ENCODE measurements at regions not wholly inside any gene's neighbourhood (a gene's known extent, or its start where the extent isn't known, plus 50 kb on each side); places are given as distances from the start of the nearest gene placed in this dataset.

- TF ChIP-seq CTCF (IDR thresholded peaks at IDR 0.05; ENCODE audit: low read depth, low read length, poor library complexity, severe bottlenecking) (no peak), EZH2phosphoT487 (IDR thresholded peaks at IDR 0.05; ENCODE audit: borderline replicate concordance, low read length) (no peak)
Measured at GRCh38 chr13:61975001-61975400, 559.4 kb upstream of the PCDH20 start.
